ENCODE measurements at regions not wholly inside any gene's neighbourhood (a gene's known extent, or its start where the extent isn't known, plus 50 kb on each side); places are given as distances from the start of the nearest gene placed in this dataset.

DNA sequence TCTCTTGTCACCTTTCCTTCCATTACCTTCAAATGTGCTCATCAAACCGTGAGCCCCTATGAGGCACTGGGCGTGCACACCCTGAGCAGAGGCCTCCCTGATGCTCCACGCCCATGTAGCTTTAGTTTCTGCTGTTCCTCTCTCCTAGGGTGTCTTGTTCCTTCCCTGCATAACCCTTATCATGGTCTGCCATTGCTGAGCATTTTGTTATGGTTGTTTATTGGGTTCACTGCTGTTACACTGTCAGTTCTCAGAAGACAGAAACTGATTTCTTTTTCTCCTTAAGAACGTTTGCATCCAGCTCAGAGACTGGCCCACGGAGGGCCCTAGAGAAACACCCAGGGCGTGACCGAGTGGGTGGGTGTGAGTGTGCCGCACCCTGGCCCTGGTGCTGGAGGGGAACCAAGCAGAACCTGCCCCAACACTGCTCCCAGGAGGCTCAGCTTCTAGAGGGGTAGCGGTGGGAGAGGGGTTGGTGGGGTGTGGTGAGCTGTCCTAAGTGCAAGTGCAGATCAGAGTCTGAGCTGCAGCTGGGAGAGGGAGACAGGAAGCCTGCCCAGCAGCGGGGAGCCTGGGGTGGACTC is 61.4 kb upstream of the URI1 start:
- TF ChIP-seq NFIC (IDR thresholded peaks at IDR 0.05) (no peak), TCF12 (IDR thresholded peaks at IDR 0.05; ENCODE audit: low read depth) (no peak), MAX (IDR thresholded peaks at IDR 0.05) (no peak), CREB1 (IDR thresholded peaks at IDR 0.05; ENCODE audit: low read depth) (no peak), FOXM1 (IDR thresholded peaks at IDR 0.05; ENCODE audit: borderline replicate concordance, low read depth) (no peak), ZBTB7A (IDR thresholded peaks at IDR 0.05; ENCODE audit: low read depth) (no peak), EP300 (IDR thresholded peaks at IDR 0.05; ENCODE audit: borderline replicate concordance) (no peak), TEAD4 (IDR thresholded peaks at IDR 0.05) (no peak), TAF1 (IDR thresholded peaks at IDR 0.05; ENCODE audit: low read depth) (no peak), CEBPB (IDR thresholded peaks at IDR 0.05) (no peak), RAD21 (IDR thresholded peaks at IDR 0.05; ENCODE audit: low read depth) (no peak), YY1 (IDR thresholded peaks at IDR 0.05; ENCODE audit: low read depth) (no peak), EGR1 (IDR thresholded peaks at IDR 0.05) (no peak)
- TF ChIP-seq, protein P1, sequence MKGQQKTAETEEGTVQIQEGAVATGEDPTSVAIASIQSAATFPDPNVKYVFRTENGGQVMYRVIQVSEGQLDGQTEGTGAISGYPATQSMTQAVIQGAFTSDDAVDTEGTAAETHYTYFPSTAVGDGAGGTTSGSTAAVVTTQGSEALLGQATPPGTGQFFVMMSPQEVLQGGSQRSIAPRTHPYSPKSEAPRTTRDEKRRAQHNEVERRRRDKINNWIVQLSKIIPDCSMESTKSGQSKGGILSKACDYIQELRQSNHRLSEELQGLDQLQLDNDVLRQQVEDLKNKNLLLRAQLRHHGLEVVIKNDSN (IDR thresholded peaks at IDR 0.05): no peak

DNA sequence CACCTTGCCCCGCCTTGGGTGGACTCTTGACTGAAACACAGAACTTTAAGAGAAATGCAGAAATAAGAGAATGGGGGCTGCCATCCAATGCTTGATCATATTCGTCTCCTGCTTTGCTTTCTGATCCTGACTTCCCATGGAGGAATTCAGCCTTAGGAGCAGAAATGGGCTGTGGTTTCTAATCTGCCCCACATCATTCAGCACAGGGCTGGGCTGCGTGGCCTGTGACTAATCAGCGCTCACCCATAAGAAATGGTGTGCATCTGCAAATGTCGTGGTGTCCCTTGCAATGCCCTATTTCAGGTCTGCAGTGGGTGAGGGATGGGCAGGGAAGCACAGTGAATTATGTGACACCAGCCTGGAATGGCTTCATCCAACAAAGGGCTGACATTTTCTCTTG is 60.7 kb upstream of the URI1 start:
- TF ChIP-seq RAD21 (IDR thresholded peaks at IDR 0.05; ENCODE audit: low read depth): no peak
- TF ChIP-seq EGR1 (IDR thresholded peaks at IDR 0.05): no peak
- no peak for TF ChIP-seq TAF1 (IDR thresholded peaks at IDR 0.05; ENCODE audit: low read depth)
- no peak for TF ChIP-seq FOXM1 (IDR thresholded peaks at IDR 0.05; ENCODE audit: borderline replicate concordance, low read depth)
- TF ChIP-seq NFIC (IDR thresholded peaks at IDR 0.05): no peak
- no peak for TF ChIP-seq CEBPB (IDR thresholded peaks at IDR 0.05)
- TF ChIP-seq, protein P1 (IDR thresholded peaks at IDR 0.05): no peak
- TF ChIP-seq ZBTB7A (IDR thresholded peaks at IDR 0.05; ENCODE audit: low read depth): no peak
- no peak for TF ChIP-seq YY1 (IDR thresholded peaks at IDR 0.05; ENCODE audit: low read depth)

GRCh38 chr19:29882719-29883105 is 59.3 kb upstream of the URI1 start:
- TF ChIP-seq CREB1 (IDR thresholded peaks at IDR 0.05; ENCODE audit: low read depth) (no peak), MAX (IDR thresholded peaks at IDR 0.05) (no peak), CEBPB (IDR thresholded peaks at IDR 0.05) (no peak), TEAD4 (IDR thresholded peaks at IDR 0.05) (no peak), YY1 (IDR thresholded peaks at IDR 0.05; ENCODE audit: low read depth) (no peak), RAD21 (IDR thresholded peaks at IDR 0.05; ENCODE audit: low read depth) (no peak), TCF12 (IDR thresholded peaks at IDR 0.05; ENCODE audit: low read depth) (no peak), EGR1 (IDR thresholded peaks at IDR 0.05) (no peak), TAF1 (IDR thresholded peaks at IDR 0.05; ENCODE audit: low read depth) (no peak), ZBTB7A (IDR thresholded peaks at IDR 0.05; ENCODE audit: low read depth) (no peak), EP300 (IDR thresholded peaks at IDR 0.05; ENCODE audit: borderline replicate concordance) (no peak), FOXM1 (IDR thresholded peaks at IDR 0.05; ENCODE audit: borderline replicate concordance, low read depth) (no peak), NFIC (IDR thresholded peaks at IDR 0.05) (no peak)
- TF ChIP-seq, protein P1 (IDR thresholded peaks at IDR 0.05): no peak
- TF ChIP-seq, protein P2, sequence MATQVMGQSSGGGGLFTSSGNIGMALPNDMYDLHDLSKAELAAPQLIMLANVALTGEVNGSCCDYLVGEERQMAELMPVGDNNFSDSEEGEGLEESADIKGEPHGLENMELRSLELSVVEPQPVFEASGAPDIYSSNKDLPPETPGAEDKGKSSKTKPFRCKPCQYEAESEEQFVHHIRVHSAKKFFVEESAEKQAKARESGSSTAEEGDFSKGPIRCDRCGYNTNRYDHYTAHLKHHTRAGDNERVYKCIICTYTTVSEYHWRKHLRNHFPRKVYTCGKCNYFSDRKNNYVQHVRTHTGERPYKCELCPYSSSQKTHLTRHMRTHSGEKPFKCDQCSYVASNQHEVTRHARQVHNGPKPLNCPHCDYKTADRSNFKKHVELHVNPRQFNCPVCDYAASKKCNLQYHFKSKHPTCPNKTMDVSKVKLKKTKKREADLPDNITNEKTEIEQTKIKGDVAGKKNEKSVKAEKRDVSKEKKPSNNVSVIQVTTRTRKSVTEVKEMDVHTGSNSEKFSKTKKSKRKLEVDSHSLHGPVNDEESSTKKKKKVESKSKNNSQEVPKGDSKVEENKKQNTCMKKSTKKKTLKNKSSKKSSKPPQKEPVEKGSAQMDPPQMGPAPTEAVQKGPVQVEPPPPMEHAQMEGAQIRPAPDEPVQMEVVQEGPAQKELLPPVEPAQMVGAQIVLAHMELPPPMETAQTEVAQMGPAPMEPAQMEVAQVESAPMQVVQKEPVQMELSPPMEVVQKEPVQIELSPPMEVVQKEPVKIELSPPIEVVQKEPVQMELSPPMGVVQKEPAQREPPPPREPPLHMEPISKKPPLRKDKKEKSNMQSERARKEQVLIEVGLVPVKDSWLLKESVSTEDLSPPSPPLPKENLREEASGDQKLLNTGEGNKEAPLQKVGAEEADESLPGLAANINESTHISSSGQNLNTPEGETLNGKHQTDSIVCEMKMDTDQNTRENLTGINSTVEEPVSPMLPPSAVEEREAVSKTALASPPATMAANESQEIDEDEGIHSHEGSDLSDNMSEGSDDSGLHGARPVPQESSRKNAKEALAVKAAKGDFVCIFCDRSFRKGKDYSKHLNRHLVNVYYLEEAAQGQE (IDR thresholded peaks at IDR 0.05; ENCODE audit: low read depth): no peak

DNA sequence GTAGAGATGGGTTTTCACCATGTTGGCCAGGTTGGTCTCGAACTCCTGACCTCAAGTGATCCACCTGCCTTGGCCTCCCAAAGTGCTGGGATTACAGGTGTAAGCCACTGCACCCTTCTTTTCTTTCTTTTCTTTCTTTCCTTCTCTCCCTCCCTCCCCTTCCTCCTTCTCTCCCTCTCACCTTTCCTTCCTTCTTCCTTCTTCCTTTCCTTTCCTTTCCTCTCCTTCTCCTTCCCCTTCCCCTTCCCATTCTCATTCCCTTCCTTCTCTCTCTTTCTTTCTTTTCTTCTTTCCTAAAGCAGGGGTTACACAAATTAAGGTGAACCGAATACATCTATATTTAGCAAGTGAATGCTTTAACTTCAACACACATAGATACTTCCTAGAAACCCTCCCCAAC is 58.0 kb upstream of the URI1 start:
- no peak for TF ChIP-seq MAX (IDR thresholded peaks at IDR 0.05)
- no peak for TF ChIP-seq EGR1 (IDR thresholded peaks at IDR 0.05)
- TF ChIP-seq, protein P1 (IDR thresholded peaks at IDR 0.05): no peak
- no peak for TF ChIP-seq ZBTB7A (IDR thresholded peaks at IDR 0.05; ENCODE audit: low read depth)
- TF ChIP-seq TAF1 (IDR thresholded peaks at IDR 0.05; ENCODE audit: low read depth): no peak
- TF ChIP-seq FOXM1 (IDR thresholded peaks at IDR 0.05; ENCODE audit: borderline replicate concordance, low read depth): no peak
- TF ChIP-seq CREB1 (IDR thresholded peaks at IDR 0.05; ENCODE audit: low read depth): no peak
- TF ChIP-seq RAD21 (IDR thresholded peaks at IDR 0.05; ENCODE audit: low read depth): no peak
- TF ChIP-seq TCF12 (IDR thresholded peaks at IDR 0.05; ENCODE audit: low read depth): no peak
- TF ChIP-seq TEAD4 (IDR thresholded peaks at IDR 0.05): no peak
- no peak for TF ChIP-seq CEBPB (IDR thresholded peaks at IDR 0.05)
- TF ChIP-seq NFIC (IDR thresholded peaks at IDR 0.05): no peak
- TF ChIP-seq YY1 (IDR thresholded peaks at IDR 0.05; ENCODE audit: low read depth): no peak
- no peak for TF ChIP-seq EP300 (IDR thresholded peaks at IDR 0.05; ENCODE audit: borderline replicate concordance)

GRCh38 chr19:29884466-29884865 is 57.6 kb upstream of the URI1 start:
- TF ChIP-seq, protein P1 (IDR thresholded peaks at IDR 0.05): no peak
- TF ChIP-seq CEBPB (IDR thresholded peaks at IDR 0.05): no peak
- no peak for TF ChIP-seq TCF12 (IDR thresholded peaks at IDR 0.05; ENCODE audit: low read depth)
- TF ChIP-seq MAX (IDR thresholded peaks at IDR 0.05): no peak
- no peak for TF ChIP-seq TAF1 (IDR thresholded peaks at IDR 0.05; ENCODE audit: low read depth)
- no peak for TF ChIP-seq FOXM1 (IDR thresholded peaks at IDR 0.05; ENCODE audit: borderline replicate concordance, low read depth)
- no peak for TF ChIP-seq NFIC (IDR thresholded peaks at IDR 0.05)
- no peak for TF ChIP-seq RAD21 (IDR thresholded peaks at IDR 0.05; ENCODE audit: low read depth)
- TF ChIP-seq CREB1 (IDR thresholded peaks at IDR 0.05; ENCODE audit: low read depth): no peak
- no peak for TF ChIP-seq EGR1 (IDR thresholded peaks at IDR 0.05)
